ENCODE measurements at regions not wholly inside any gene's neighbourhood (a gene's known extent, or its start where the extent isn't known, plus 50 kb on each side); places are given as distances from the start of the nearest gene placed in this dataset.

GRCh38 chr13:62444805-62445204 is 1029.2 kb upstream of the PCDH20 start:
- H3K27me3 ChIP-seq, result no peaks in the 10 kb centered on the region
- H3K36me3 ChIP-seq (replicated peaks in 1 of 2), result no peaks in the 10 kb centered on the region
- no peak for DNase-seq
- TF ChIP-seq POLR2A (IDR thresholded peaks at IDR 0.05), result no peak
- no peak for TF ChIP-seq CTCF (IDR thresholded peaks at IDR 0.05)
- intact Hi-C loops (cut with DNase I), result no loop called here
- no peak overlapping the region for H3K4me3 ChIP-seq
- 53 to 70% (median 65%) methylated on average over 2 of the region's 2 CpGs for WGBS, 4 donors
- no peak overlapping the region for H3K27ac ChIP-seq
- no peaks in the 10 kb centered on the region for H3K9me3 ChIP-seq (replicated peaks in 1 of 3)
- H3K4me1 ChIP-seq (replicated peaks in 1 of 2), result no peaks in the 10 kb centered on the region

GRCh38 chr13:62434081-62434480 is 1018.4 kb upstream of the PCDH20 start:
- DNase-seq, result no peak
- Histone ChIP-seq H3K27ac (no peak overlapping the region), H3K9me3 (replicated peaks in 1 of 3) (peaks cover 0 to 4% (median 0%) of the 10 kb centered on the region in 3 donors), H3K27me3 (no peaks in the 10 kb centered on the region), H3K36me3 (replicated peaks in 1 of 2) (no peaks in the 10 kb centered on the region), H3K4me1 (replicated peaks in 1 of 2) (no peaks in the 10 kb centered on the region), H3K4me3 (no peak overlapping the region)
- intact Hi-C loops (cut with DNase I), result no loop called here
- TF ChIP-seq CTCF (IDR thresholded peaks at IDR 0.05) (no peak), POLR2A (IDR thresholded peaks at IDR 0.05) (no peak)

GRCh38 chr13:62433660-62434059 is 1018.0 kb upstream of the PCDH20 start:
- Histone ChIP-seq H3K4me1 (replicated peaks in 1 of 2) (no peaks in the 10 kb centered on the region), H3K9me3 (replicated peaks in 1 of 3) (peaks cover 0 to 4% (median 0%) of the 10 kb centered on the region in 3 donors), H3K27ac (no peak overlapping the region), H3K4me3 (no peak overlapping the region), H3K36me3 (replicated peaks in 1 of 2) (no peaks in the 10 kb centered on the region), H3K27me3 (no peaks in the 10 kb centered on the region)
- intact Hi-C loops (cut with DNase I), result no loop called here
- no peak for TF ChIP-seq POLR2A (IDR thresholded peaks at IDR 0.05)
- TF ChIP-seq CTCF (IDR thresholded peaks at IDR 0.05), result no peak
- DNase-seq, result no peak

GRCh38 chr13:62432906-62433305 is 1017.3 kb upstream of the PCDH20 start:
- H3K36me3 ChIP-seq (replicated peaks in 1 of 2), result no peaks in the 10 kb centered on the region
- TF ChIP-seq POLR2A (IDR thresholded peaks at IDR 0.05) (no peak), CTCF (IDR thresholded peaks at IDR 0.05) (no peak)
- no peaks in the 10 kb centered on the region for H3K4me1 ChIP-seq (replicated peaks in 1 of 2)
- no peak overlapping the region for H3K27ac ChIP-seq
- H3K27me3 ChIP-seq, result no peaks in the 10 kb centered on the region
- DNase-seq, result no peak
- intact Hi-C loops (cut with DNase I), result no loop called here
- no peak overlapping the region for H3K4me3 ChIP-seq
- peaks cover 0 to 4% (median 0%) of the 10 kb centered on the region in 3 donors for H3K9me3 ChIP-seq (replicated peaks in 1 of 3)
